K562 (cell line): ENCODE measurements at regions not wholly inside any gene's neighbourhood (a gene's known extent, or its start where the extent isn't known, plus 50 kb on each side); places are given as distances from the start of the nearest gene placed in this dataset.

ENCODE experiments used
- ATAC-seq: fragments of 200-7000 bp; cut with Tn5 transposase; 3 replicates; pipeline ENCODE4 v1.9.1; 2020; ENCODE audit warnings: moderate library complexity
- BruUV-seq: library from RNA; stranded (reverse); fragments of 400-500 nt; replicated peaks from 2 replicates; lab custom pipeline; 2021; lab: Mats Ljungman, UMichigan
- CTCF ChIA-PET: fragments of 300-600 bp; formaldehyde crosslinking; extraction: SDS; loops from one replicate; lab custom pipeline; 2021; ENCODE audit warnings: low intra/inter-chr PET ratio; lab: Yijun Ruan, JAX
- POLR2A ChIA-PET: fragments of 300-600, 350-650 bp; sonication (Branson Sonifier 250); formaldehyde crosslinking; extraction: SDS; loops from one replicate; lab custom pipeline; 2021; ENCODE audit warnings: antibody characterized with exemption, inconsistent platforms; lab: Yijun Ruan, JAX
- DNase-seq, 4 experiments: peaks; one replicate each; pipeline versions ENCODE4 v3.0.0 to v3.0.0-alpha.2; 2011 to 2018; ENCODE audit warnings: low spot score in 3 of 4, mixed read lengths in 3 of 4; ENCODE audit errors: extremely low read depth in 1 of 4
- FAIRE-seq: peaks from 2 replicates; lab custom pipeline; 2011; peaks lifted over from hg19 to GRCh38; lab: Jason Lieb, UNC
- H2AFZ ChIP-seq: 2 replicates; pipeline ENCODE4 v1.6.0; 2011; ENCODE audit warnings: low read depth, low read length, control low read depth, inconsistent platforms
- H3K27ac ChIP-seq: fragments of 200-600 bp; 3 replicates; pipeline ENCODE4 v1.8.0; 2011; ENCODE audit warnings: low read depth, mild to moderate bottlenecking, control low read depth, inconsistent platforms, low read length, moderate library complexity, mixed read lengths; ENCODE audit errors: extremely low read depth
- H3K27me3 ChIP-seq, 2 experiments: fragments of 300-600 bp in 1 of 2; 2 replicates in 1 of 2; 3 replicates in 1 of 2; pipeline versions ENCODE4 v1.6.0 to v1.8.0; 2011; ENCODE audit warnings: inconsistent platforms in 2 of 2, low read length in 2 of 2, mild to moderate bottlenecking in 1 of 2, mixed read lengths in 1 of 2, moderate library complexity in 1 of 2; ENCODE audit not compliant: control insufficient read depth in 2 of 2, insufficient read depth in 2 of 2
- H3K36me3 ChIP-seq: fragments of 300-600 bp; 3 replicates; pipeline ENCODE4 v1.8.0; 2011; ENCODE audit warnings: mild to moderate bottlenecking, low read length, inconsistent platforms; ENCODE audit not compliant: control insufficient read depth, insufficient read depth
- H3K4me1 ChIP-seq, 2 experiments: fragments of 200-600 bp in 1 of 2; replicated peaks in 1 of 2; 2 replicates in 1 of 2; 3 replicates in 1 of 2; pipeline versions ENCODE4 v1.5.1 to v1.8.0; 2011; ENCODE audit warnings: inconsistent platforms in 2 of 2, low read length in 2 of 2, mild to moderate bottlenecking in 1 of 2, mixed read lengths in 1 of 2, moderate library complexity in 1 of 2; ENCODE audit not compliant: control insufficient read depth in 2 of 2, insufficient read depth in 2 of 2
- H3K4me2 ChIP-seq: 2 replicates; pipeline ENCODE4 v1.6.1; 2011; ENCODE audit warnings: low read length, control low read depth, inconsistent platforms, mixed read lengths; ENCODE audit not compliant: insufficient read depth
- H3K4me3 ChIP-seq: fragments of 200-600 bp; sonication (generic), shearing (Covaris generic); 2 replicates; pipeline ENCODE4 v1.5.1; 2016; ENCODE audit warnings: control low read depth, inconsistent platforms
- H3K79me2 ChIP-seq: fragments of 200-600 bp; 3 replicates; pipeline ENCODE4 v1.8.0; 2011; ENCODE audit warnings: low read length, inconsistent platforms; ENCODE audit not compliant: control insufficient read depth, insufficient read depth
- H3K9ac ChIP-seq, 2 experiments: 2 replicates each; pipeline versions ENCODE4 v1.6.0 to v1.6.1; 2011; ENCODE audit warnings: low read depth in 2 of 2, low read length in 2 of 2, control low read depth in 1 of 2, inconsistent platforms in 1 of 2, mild to moderate bottlenecking in 1 of 2, mixed read lengths in 1 of 2; ENCODE audit not compliant: insufficient read depth in 1 of 2
- H3K9me1 ChIP-seq: one replicate; pipeline ENCODE4 v1.6.0; 2011; ENCODE audit warnings: inconsistent platforms, mild to moderate bottlenecking, low read length, moderate library complexity; ENCODE audit not compliant: control insufficient read depth, insufficient read depth
- H3K9me3 ChIP-seq: replicated peaks from 2 replicates; pipeline ENCODE4 v1.5.1; 2011; ENCODE audit warnings: low read depth, low read length, inconsistent platforms; ENCODE audit not compliant: control insufficient read depth, insufficient read depth
- H4K20me1 ChIP-seq: replicated peaks from 2 replicates; pipeline ENCODE4 v1.6.1; 2011; ENCODE audit warnings: low read length, inconsistent platforms, mixed read lengths; ENCODE audit not compliant: control insufficient read depth, insufficient read depth
- CHD1 ChIP-seq: fragments of 200-600 bp; sonication (generic); IDR thresholded peaks from one replicate; pipeline ENCODE4 v1.6.1; 2012; ENCODE audit warnings: mild to moderate bottlenecking, moderate library complexity, low read length, inconsistent platforms
- CREBBP ChIP-seq: IDR thresholded peaks from one replicate; pipeline ENCODE4 v1.6.1; 2012; ENCODE audit warnings: low read depth, mild to moderate bottlenecking, control low read depth, inconsistent platforms, low read length
- DNMT1 ChIP-seq: fragments of 450-650 bp; IDR thresholded peaks from 2 replicates; pipeline ENCODE4 v1.6.1; 2016; ENCODE audit warnings: antibody characterized with exemption, mild to moderate bottlenecking
- PHTF2 ChIP-seq: fragments of 250-450 bp; sonication (Bioruptor Pico); IDR thresholded peaks from 2 replicates; pipeline ENCODE4 v1.5.0; 2021; ENCODE audit warnings: mild to moderate bottlenecking
- SP1 ChIP-seq: sonication (generic); formaldehyde crosslinking; IDR thresholded peaks from 2 replicates; pipeline ENCODE4 v1.8.1; 2022; ENCODE audit warnings: mild to moderate bottlenecking, missing genetic modification reagents
- SRSF1 ChIP-seq: fragments of 200-400 bp; formaldehyde crosslinking; IDR thresholded peaks from 2 replicates; pipeline ENCODE4 v1.6.1; 2017; ENCODE audit warnings: mild to moderate bottlenecking, low read depth, low read length, moderate library complexity
- ZNF239 ChIP-seq: fragments of 250-450 bp; sonication (Bioruptor Pico); IDR thresholded peaks from 2 replicates; pipeline ENCODE4 v1.4.0; 2020; ENCODE audit warnings: mild to moderate bottlenecking
- ZZZ3 ChIP-seq: fragments of 450-650 bp; IDR thresholded peaks from 2 replicates; pipeline ENCODE4 v1.6.1; 2016; ENCODE audit warnings: antibody characterized with exemption, mild to moderate bottlenecking, moderate library complexity
- WGBS: fragments of 100-300 bp; shearing (Covaris generic); methylation state at CpG from one replicate; pipeline ENCODE4 v1.1.6; 2016; ENCODE audit warnings: low coverage, mixed read lengths; ENCODE audit not compliant: insufficient coverage; ENCODE audit errors: missing lambda C conversion rate; 5-methylcytosine and 5-hydroxymethylcytosine counted together
- in situ Hi-C: fragments of 300-500 bp; cut with MboI; formaldehyde crosslinking; loops from 4 replicates; pipeline ENCODE4 v1.15.0; 2018; ENCODE audit warnings: inconsistent platforms, mixed read lengths
- intact Hi-C: fragments of 100-400 bp; cut with micrococcal nuclease; formaldehyde crosslinking; loops from 2 replicates; pipeline ENCODE4 v1.14.2; 2022
- TF ChIP-seq, protein P1 (sequence below), 2 experiments: fragments of 150-350 bp in 1 of 2; IDR thresholded peaks; 2 replicates each; pipeline ENCODE4 v1.6.1; 2012 to 2016; ENCODE audit warnings: low read depth in 2 of 2, low read length in 2 of 2, mild to moderate bottlenecking in 1 of 2, moderate library complexity in 1 of 2

DNA sequence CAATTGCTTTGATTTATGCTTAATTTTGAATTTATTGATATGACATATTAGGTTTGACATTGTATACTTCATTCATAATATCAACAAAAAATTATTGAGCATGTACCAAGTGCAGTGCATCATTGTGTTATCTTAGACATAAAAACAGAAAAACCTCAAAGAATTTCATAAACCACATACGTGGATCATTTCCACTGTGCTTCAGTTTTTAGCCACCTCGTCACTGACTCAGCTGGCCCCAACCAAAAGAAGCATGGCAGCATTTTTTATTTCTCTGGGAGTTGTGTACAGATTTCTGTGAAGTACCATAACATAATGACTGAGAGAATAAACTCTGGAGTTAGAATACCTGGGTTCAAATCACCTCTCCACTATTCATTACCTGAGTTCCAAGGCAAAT lies 95.6 kb upstream of the C1orf87 start:
- H3K4me3 ChIP-seq = no peak overlapping the region
- no peak overlapping the region for H3K27ac ChIP-seq
- H3K9me3 ChIP-seq = no peaks in the 10 kb centered on the region
- BruUV-seq = no TSS peak
- FAIRE-seq (no peak), DNase-seq (no peak), ATAC-seq (no peak)
- no peaks in the 10 kb centered on the region for H3K36me3 ChIP-seq
- intact Hi-C loops (no loop called here), in situ Hi-C loops (no loop called here)
- H3K9me1 ChIP-seq = no peaks in the 10 kb centered on the region
- H3K4me2 ChIP-seq = no peak overlapping the region
- no peaks in the 10 kb centered on the region for H3K27me3 ChIP-seq
- no peak overlapping the region for H3K9ac ChIP-seq
- no peaks in the 10 kb centered on the region for H3K79me2 ChIP-seq
- 0% methylated on average over 2 of the region's 2 CpGs for WGBS
- ChIA-PET POLR2A (no interaction called here), CTCF (no interaction called here)
- TF ChIP-seq CREBBP (no peak), CHD1 (no peak), SRSF1 (no peak), ZZZ3 (no peak), PHTF2 (CRISPR knock-in tag) (no peak), ZNF239 (CRISPR knock-in tag) (no peak), DNMT1 (no peak), SP1 (CRISPR knock-in tag) (no peak)
- TF ChIP-seq, protein P1, sequence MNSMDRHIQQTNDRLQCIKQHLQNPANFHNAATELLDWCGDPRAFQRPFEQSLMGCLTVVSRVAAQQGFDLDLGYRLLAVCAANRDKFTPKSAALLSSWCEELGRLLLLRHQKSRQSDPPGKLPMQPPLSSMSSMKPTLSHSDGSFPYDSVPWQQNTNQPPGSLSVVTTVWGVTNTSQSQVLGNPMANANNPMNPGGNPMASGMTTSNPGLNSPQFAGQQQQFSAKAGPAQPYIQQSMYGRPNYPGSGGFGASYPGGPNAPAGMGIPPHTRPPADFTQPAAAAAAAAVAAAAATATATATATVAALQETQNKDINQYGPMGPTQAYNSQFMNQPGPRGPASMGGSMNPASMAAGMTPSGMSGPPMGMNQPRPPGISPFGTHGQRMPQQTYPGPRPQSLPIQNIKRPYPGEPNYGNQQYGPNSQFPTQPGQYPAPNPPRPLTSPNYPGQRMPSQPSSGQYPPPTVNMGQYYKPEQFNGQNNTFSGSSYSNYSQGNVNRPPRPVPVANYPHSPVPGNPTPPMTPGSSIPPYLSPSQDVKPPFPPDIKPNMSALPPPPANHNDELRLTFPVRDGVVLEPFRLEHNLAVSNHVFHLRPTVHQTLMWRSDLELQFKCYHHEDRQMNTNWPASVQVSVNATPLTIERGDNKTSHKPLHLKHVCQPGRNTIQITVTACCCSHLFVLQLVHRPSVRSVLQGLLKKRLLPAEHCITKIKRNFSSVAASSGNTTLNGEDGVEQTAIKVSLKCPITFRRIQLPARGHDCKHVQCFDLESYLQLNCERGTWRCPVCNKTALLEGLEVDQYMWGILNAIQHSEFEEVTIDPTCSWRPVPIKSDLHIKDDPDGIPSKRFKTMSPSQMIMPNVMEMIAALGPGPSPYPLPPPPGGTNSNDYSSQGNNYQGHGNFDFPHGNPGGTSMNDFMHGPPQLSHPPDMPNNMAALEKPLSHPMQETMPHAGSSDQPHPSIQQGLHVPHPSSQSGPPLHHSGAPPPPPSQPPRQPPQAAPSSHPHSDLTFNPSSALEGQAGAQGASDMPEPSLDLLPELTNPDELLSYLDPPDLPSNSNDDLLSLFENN (IDR thresholded peaks at IDR 0.05; ENCODE audit: low read depth in 2 of 2, low read length in 2 of 2) = no peak
- H4K20me1 ChIP-seq = no peaks in the 10 kb centered on the region
- no peak overlapping the region for H2AFZ ChIP-seq
- no peaks in the 10 kb centered on the region for H3K4me1 ChIP-seq
